Epithelial cell of esophagus (primary cell): ENCODE measurements at regions not wholly inside any gene's neighbourhood (a gene's known extent, or its start where the extent isn't known, plus 50 kb on each side); places are given as distances from the start of the nearest gene placed in this dataset.

ENCODE experiments used
- DNase-seq: peaks from one replicate; pipeline ENCODE4 v3.0.0; 2010; ENCODE audit warnings: low read depth
- H3K4me3 ChIP-seq: 2 replicates; pipeline ENCODE4 v1.5.1; 2011; ENCODE audit warnings: mild to moderate bottlenecking, low read length, control low read depth
- TF ChIP-seq, protein P1 (sequence below): IDR thresholded peaks from 2 replicates; pipeline ENCODE4 v1.5.1; 2011; ENCODE audit warnings: low read depth, mild to moderate bottlenecking, low read length, control low read depth, inconsistent platforms; ENCODE audit not compliant: insufficient read depth; ENCODE audit errors: missing control alignments

DNA sequence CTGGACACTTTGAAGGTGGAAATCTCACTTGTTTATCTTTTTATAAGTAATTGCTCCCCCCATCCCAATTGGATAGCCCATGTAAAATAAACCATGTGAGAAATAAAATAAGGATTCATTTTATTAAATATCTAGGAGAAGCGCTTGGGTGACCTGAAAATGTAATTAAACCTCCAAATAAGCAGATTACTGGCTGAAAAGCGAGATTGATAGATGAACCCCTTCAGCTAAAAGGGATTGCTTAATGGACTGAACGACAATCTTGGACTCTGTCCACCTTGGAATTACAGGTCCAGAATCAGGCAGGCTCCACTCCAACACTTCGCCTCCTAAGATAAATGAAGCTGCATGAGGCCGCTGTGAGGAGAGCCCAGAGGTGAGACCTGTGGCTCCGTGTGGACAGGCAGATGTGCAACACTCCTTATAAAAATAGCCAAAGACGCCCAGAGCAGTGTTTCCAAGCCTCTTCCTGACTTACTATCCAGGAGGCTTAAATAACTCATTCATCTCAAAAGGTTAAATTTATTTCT lies 441.5 kb downstream of the MTX2 start:
- H3K4me3 ChIP-seq: no peak overlapping the region
- TF ChIP-seq, protein P1, sequence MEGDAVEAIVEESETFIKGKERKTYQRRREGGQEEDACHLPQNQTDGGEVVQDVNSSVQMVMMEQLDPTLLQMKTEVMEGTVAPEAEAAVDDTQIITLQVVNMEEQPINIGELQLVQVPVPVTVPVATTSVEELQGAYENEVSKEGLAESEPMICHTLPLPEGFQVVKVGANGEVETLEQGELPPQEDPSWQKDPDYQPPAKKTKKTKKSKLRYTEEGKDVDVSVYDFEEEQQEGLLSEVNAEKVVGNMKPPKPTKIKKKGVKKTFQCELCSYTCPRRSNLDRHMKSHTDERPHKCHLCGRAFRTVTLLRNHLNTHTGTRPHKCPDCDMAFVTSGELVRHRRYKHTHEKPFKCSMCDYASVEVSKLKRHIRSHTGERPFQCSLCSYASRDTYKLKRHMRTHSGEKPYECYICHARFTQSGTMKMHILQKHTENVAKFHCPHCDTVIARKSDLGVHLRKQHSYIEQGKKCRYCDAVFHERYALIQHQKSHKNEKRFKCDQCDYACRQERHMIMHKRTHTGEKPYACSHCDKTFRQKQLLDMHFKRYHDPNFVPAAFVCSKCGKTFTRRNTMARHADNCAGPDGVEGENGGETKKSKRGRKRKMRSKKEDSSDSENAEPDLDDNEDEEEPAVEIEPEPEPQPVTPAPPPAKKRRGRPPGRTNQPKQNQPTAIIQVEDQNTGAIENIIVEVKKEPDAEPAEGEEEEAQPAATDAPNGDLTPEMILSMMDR: no peak
- DNase-seq: no peak

DNA sequence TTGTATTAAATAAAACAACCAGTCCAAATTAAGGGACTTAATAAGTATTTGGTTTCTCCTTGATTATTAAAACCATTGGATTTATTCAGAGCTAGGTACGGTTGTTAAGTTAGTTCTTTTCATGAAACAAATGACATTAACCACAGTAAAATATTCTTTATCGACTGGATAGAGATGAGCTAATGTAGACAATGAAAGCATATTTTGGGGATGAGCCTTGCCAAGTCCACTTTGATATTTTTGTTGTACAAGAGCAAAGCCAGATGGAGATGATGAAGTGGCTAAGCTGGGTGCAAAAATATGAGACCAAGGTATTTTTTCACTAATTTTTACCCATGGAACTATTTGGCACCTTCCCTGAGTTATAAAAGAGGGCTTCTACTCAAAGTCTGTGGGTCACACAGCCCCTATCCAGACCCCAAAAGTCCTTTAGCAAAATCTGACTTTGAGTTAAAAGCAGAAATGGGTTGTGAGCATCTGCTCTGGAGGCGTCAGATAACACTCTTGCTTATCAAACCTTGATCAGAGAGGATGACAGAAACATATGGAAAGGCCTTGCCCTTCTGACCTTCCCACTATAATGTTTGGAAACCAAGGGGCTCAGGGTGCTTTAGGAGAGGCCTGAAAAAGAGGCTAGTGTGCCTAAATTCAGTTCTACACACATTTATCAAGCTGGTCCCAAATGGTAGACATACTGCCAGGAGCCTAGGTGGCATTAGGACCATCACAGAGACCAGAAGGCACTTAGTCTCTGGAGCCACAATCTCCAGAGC lies 456.8 kb downstream of the MTX2 start:
- no peak overlapping the region for H3K4me3 ChIP-seq
- no peak for DNase-seq
- TF ChIP-seq, protein P1: no peak

DNA sequence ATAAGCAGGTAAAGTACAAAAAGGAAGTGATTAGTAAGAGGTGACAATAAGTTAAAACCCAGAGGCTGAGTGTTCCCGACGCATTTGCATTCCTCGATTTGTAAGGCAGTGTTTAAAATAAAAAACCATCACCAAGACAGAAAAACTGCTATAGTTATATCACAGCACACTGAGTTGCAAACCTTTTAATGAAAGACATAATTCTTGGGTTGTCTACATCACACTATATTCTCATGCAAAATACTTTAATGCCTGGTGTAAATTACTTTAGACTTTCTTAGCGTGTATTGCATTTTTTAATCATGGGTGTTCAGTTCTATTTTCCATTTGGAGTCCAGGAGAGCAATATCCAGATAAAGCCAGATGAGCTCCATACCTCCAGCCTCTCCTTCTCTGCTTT lies 458.5 kb downstream of the MTX2 start:
- no peak overlapping the region for H3K4me3 ChIP-seq
- TF ChIP-seq, protein P1: no peak
- no peak for DNase-seq

DNA sequence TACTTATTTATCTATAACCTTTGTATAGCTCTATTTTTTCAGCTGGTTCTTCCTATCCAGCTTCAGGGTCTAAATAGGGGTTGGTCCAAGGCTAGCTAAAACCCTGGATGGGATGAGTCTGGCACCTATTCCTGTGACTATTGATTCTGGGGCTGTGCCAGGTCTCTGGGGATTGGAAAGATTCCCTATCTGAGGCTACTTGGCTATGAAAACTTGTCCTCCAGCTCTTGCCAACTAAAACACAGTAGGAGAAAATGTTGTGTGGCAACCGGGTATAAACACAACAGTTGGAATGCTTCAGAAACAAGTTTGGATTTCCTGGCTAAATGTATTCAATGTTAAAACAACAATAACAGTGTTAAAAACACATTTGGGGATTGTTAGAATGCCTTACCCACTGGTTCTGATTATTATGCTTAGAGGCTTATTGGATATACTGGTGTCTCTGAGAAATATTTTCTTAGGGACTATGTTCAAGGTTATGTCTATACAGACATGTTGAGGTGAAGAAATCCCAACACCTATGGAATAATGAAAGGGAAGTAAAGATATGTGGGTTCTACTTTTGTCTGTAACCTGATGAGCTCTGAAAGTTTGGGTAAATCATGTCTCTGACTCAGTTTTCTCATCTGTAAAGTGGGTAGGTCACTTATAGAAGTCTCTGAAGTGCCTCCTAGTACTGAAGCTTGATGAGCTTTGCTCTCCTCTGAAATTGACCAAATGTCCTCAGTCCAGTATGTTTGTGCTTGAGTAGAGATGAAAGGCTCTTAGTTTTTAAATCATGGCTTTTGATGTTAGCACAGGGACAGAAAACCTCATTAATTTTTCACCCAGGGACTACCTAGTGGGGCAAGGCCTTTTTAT lies 460.7 kb downstream of the MTX2 start:
- H3K4me3 ChIP-seq: no peak overlapping the region
- no peak for DNase-seq
- TF ChIP-seq, protein P1: no peak

DNA sequence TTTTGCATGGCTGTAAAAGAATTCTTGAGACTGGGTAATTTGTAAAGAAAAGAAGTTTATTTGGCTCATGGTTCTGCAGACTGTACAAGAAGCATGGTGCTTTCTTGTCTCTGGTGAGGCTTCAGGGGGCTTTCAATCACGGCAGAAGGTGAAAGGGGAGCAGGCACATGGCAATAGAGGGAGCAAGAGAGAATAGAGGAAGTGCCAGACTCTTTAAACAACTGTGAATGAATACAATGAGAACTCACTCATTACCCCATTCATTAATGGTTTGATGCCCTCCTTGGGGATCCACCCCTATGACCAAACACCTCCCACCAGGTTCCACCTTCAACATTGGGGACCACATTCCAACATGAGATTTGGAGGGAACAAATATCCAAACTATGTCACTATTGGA lies 463.5 kb downstream of the MTX2 start:
- no peak overlapping the region for H3K4me3 ChIP-seq
- TF ChIP-seq, protein P1: no peak
- DNase-seq: no peak

DNA sequence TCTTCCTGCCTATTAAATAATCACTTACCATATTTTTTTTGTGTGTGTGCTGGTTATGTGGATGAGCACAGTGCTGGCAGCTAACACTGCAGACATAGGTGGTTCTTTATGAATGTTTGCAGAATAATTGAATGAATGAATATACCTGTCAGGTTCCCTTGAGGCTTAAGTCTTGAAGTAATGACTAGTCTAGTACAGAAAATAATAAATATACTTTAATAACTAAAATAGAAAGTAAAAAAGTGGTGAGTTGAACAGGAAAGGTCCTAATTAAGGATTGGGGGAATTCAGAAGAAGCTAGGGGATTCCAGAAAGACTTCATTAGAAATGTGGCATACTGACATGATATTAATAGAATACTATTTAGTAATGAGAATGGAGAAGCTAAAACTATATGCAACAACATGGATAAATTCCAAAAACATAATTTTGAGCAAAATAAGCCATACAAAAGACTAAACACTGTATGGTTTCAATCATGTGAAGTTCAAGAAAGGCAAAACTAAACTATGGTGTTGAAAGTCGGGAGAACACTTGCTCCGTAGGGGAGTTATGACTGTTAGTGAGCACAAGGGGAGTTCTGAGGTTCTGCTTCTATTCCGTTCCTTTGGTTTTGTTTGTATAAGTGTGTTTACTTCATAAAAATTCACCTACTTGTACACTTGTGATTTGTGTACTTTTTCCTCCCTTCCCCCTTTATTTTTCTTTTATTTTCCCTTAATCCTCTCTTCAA lies 464.6 kb downstream of the MTX2 start:
- DNase-seq: no peak
- TF ChIP-seq, protein P1: no peak

More for the DNA sequence above, 464.6 kb downstream of the MTX2 start:
- H3K4me3 ChIP-seq: no peak overlapping the region
